HepG2 (cell line): ENCODE measurements at regions not wholly inside any gene's neighbourhood (a gene's known extent, or its start where the extent isn't known, plus 50 kb on each side); places are given as distances from the start of the nearest gene placed in this dataset.

ENCODE experiments used
- ATAC-seq: fragments of 200-7000 bp; cut with Tn5 transposase; 3 replicates; pipeline ENCODE4 v1.9.1; 2020; ENCODE audit warnings: mild to moderate bottlenecking, moderate library complexity
- BruUV-seq: library from RNA; stranded (reverse); fragments of 400-500 nt; replicated peaks from 2 replicates; lab custom pipeline; 2021; lab: Mats Ljungman, UMichigan
- CTCF ChIA-PET: fragments of 300-600 bp; formaldehyde crosslinking; extraction: SDS; loops from one replicate; lab custom pipeline; 2021; ENCODE audit warnings: low total read pairs, inconsistent platforms, low intra/inter-chr PET ratio; lab: Yijun Ruan, JAX
- POLR2A ChIA-PET: fragments of 350-600 bp; sonication (Branson Sonifier 250); formaldehyde crosslinking; loops from one replicate; lab custom pipeline; 2020; ENCODE audit warnings: antibody characterized with exemption, inconsistent platforms; lab: Yijun Ruan, JAX
- DNase-seq: peaks from one replicate; pipeline ENCODE4 v3.0.0-alpha.2; 2015; ENCODE audit warnings: low spot score
- FAIRE-seq: peaks from 3 replicates; lab custom pipeline; 2011; peaks lifted over from hg19 to GRCh38; lab: Jason Lieb, UNC
- H2AFZ ChIP-seq: one replicate; pipeline ENCODE4 v1.6.1; 2011; ENCODE audit warnings: low read length, inconsistent platforms
- H3K27ac ChIP-seq: fragments of 300-600 bp; 3 replicates; pipeline ENCODE4 v1.8.0; 2011; ENCODE audit warnings: mixed run types, mild to moderate bottlenecking, mixed read lengths, low read length, inconsistent platforms; ENCODE audit not compliant: insufficient read depth; ENCODE audit errors: extremely low read length
- H3K27me3 ChIP-seq, 2 experiments: fragments of 200-600 bp in 1 of 2; 2 replicates in 1 of 2; 3 replicates in 1 of 2; pipeline versions ENCODE4 v1.6.0 to v1.8.0; 2011; ENCODE audit warnings: low read length in 2 of 2, mild to moderate bottlenecking in 2 of 2, moderate library complexity in 2 of 2, inconsistent platforms in 1 of 2; ENCODE audit not compliant: insufficient read depth in 2 of 2, control insufficient read depth in 1 of 2
- H3K36me3 ChIP-seq, 2 experiments: fragments of 200-600 bp in 1 of 2; replicated peaks in 1 of 2; 2 replicates in 1 of 2; 3 replicates in 1 of 2; pipeline versions ENCODE4 v1.5.1 to v1.8.0; 2011; ENCODE audit warnings: low read length in 2 of 2, inconsistent platforms in 1 of 2; ENCODE audit not compliant: insufficient read depth in 2 of 2, control insufficient read depth in 1 of 2
- H3K4me1 ChIP-seq: 2 replicates; pipeline ENCODE4 v1.5.1; 2012; ENCODE audit warnings: low read length, inconsistent platforms; ENCODE audit not compliant: insufficient read depth
- H3K4me2 ChIP-seq: 2 replicates; pipeline ENCODE4 v1.6.0; 2011; ENCODE audit warnings: low read depth, low read length, inconsistent platforms
- H3K4me3 ChIP-seq, 3 experiments: fragments of 200-600 bp in 1 of 3; sonication (generic), shearing (Covaris generic) in 1 of 3; replicated peaks in 1 of 3; 2 replicates each; pipeline ENCODE4 v1.5.1; 2011 to 2016; ENCODE audit warnings: low read length in 3 of 3, inconsistent platforms in 2 of 3, low read depth in 2 of 3, mild to moderate bottlenecking in 2 of 3, control low read depth in 1 of 3, mixed read lengths in 1 of 3; ENCODE audit not compliant: insufficient read depth in 1 of 3
- H3K79me2 ChIP-seq: one replicate; pipeline ENCODE4 v1.6.1; 2011; ENCODE audit warnings: low read length, inconsistent platforms; ENCODE audit not compliant: insufficient read depth
- H3K9ac ChIP-seq: 2 replicates; pipeline ENCODE4 v1.6.0; 2011; ENCODE audit warnings: mild to moderate bottlenecking, low read depth, low read length, inconsistent platforms; ENCODE audit not compliant: insufficient read depth
- H3K9me3 ChIP-seq: 2 replicates; pipeline ENCODE4 v1.5.1; 2012; ENCODE audit warnings: mild to moderate bottlenecking, low read length
- H4K20me1 ChIP-seq: 2 replicates; pipeline ENCODE4 v1.6.0; 2011; ENCODE audit warnings: inconsistent platforms, mild to moderate bottlenecking, low read length, moderate library complexity; ENCODE audit not compliant: insufficient read depth
- ARNT ChIP-seq: fragments of 450-650 bp; IDR thresholded peaks from 2 replicates; pipeline ENCODE4 v1.6.1; 2017
- ARNT2 ChIP-seq: sonication (generic); formaldehyde crosslinking; IDR thresholded peaks from 2 replicates; pipeline ENCODE4 v1.8.0; 2022; ENCODE audit warnings: mild to moderate bottlenecking, low read depth, missing genetic modification reagents, moderate library complexity
- BCLAF1 ChIP-seq: fragments of 450-650 bp; IDR thresholded peaks from 2 replicates; pipeline ENCODE4 v1.6.1; 2017; ENCODE audit warnings: mild to moderate bottlenecking
- NRL ChIP-seq: sonication (generic); formaldehyde crosslinking; IDR thresholded peaks from 2 replicates; pipeline ENCODE4 v1.5.0; 2020; ENCODE audit warnings: missing genetic modification reagents, mild to moderate bottlenecking, moderate library complexity, borderline replicate concordance
- PAWR ChIP-seq: sonication (generic); formaldehyde crosslinking; IDR thresholded peaks from 2 replicates; pipeline ENCODE4 v1.4.0; 2020; ENCODE audit warnings: missing genetic modification reagents, mild to moderate bottlenecking, borderline replicate concordance
- PHF5A ChIP-seq: IDR thresholded peaks from one replicate; pipeline ENCODE4 v1.6.1; 2018; ENCODE audit warnings: low read depth, missing genetic modification reagents; ENCODE audit not compliant: unreplicated experiment
- SP5 ChIP-seq: IDR thresholded peaks from 2 replicates; pipeline ENCODE4 v1.6.1; 2016; ENCODE audit warnings: low read depth, borderline replicate concordance
- SRY ChIP-seq: sonication (generic); formaldehyde crosslinking; IDR thresholded peaks from 2 replicates; pipeline ENCODE4 v1.8.0; 2022; ENCODE audit warnings: mild to moderate bottlenecking, missing genetic modification reagents
- TBP ChIP-seq: sonication (generic); formaldehyde crosslinking; IDR thresholded peaks from 2 replicates; pipeline ENCODE4 v1.5.0; 2020; ENCODE audit warnings: missing genetic modification reagents
- ZBTB7A ChIP-seq: sonication (generic); formaldehyde crosslinking; IDR thresholded peaks from 2 replicates; pipeline ENCODE4 v1.8.0; 2022; ENCODE audit warnings: mild to moderate bottlenecking, missing genetic modification reagents
- ZFP37 ChIP-seq: sonication (generic); formaldehyde crosslinking; IDR thresholded peaks from 2 replicates; pipeline ENCODE4 v1.4.0; 2020; ENCODE audit warnings: missing genetic modification reagents, borderline replicate concordance
- ZNF143 ChIP-seq: sonication (generic); formaldehyde crosslinking; IDR thresholded peaks from 2 replicates; pipeline ENCODE4 v1.4.0; 2020; ENCODE audit warnings: missing genetic modification reagents
- ZNF383 ChIP-seq: sonication (generic); formaldehyde crosslinking; IDR thresholded peaks from 2 replicates; pipeline ENCODE4 v1.4.0; 2020; ENCODE audit warnings: missing genetic modification reagents, mild to moderate bottlenecking, borderline replicate concordance
- ZNF501 ChIP-seq: sonication (generic); formaldehyde crosslinking; IDR thresholded peaks from 2 replicates; pipeline ENCODE4 v1.5.1; 2020; ENCODE audit warnings: mild to moderate bottlenecking, moderate library complexity, missing genetic modification reagents
- ZNF549 ChIP-seq: sonication (generic); formaldehyde crosslinking; IDR thresholded peaks from 2 replicates; pipeline ENCODE4 v1.5.0; 2020; ENCODE audit warnings: missing genetic modification reagents
- ZNF619 ChIP-seq: sonication (generic); formaldehyde crosslinking; IDR thresholded peaks from 2 replicates; pipeline ENCODE4 v1.4.0; 2020; ENCODE audit warnings: mild to moderate bottlenecking, missing genetic modification reagents
- ZNF724P ChIP-seq: sonication (generic); formaldehyde crosslinking; IDR thresholded peaks from 2 replicates; pipeline ENCODE4 v1.8.0; 2022; ENCODE audit warnings: missing genetic modification reagents, borderline replicate concordance
- WGBS: methylation state at CpG from one replicate; pipeline ENCODE4 v1.1.6; 2017; ENCODE audit warnings: low lambda C conversion rate; 5-methylcytosine and 5-hydroxymethylcytosine counted together
- in situ Hi-C: cut with HindIII; loops from 2 replicates; pipeline ENCODE4 v1.10.0; 2017; ENCODE audit warnings: low pct_unique_long_range_greater_than_20kb; ENCODE audit not compliant: extremely low pct_ligation_motif_present
- intact Hi-C: fragments of 100-400 bp; cut with micrococcal nuclease; formaldehyde crosslinking; loops from one replicate; pipeline ENCODE4 v1.10.0; 2022; ENCODE audit not compliant: unreplicated experiment

GRCh38 chr12:28645436-28645835, 455.2 kb downstream of the CCDC91 start:
- FAIRE-seq: no peak

GRCh38 chr12:28645891-28646290, 455.6 kb downstream of the CCDC91 start:
- BruUV-seq: no TSS peak
- H3K27ac ChIP-seq: no peak overlapping the region
- no peaks in the 10 kb centered on the region for H3K27me3 ChIP-seq
- POLR2A ChIA-PET: no interaction called here
- no peak for TF ChIP-seq PAWR (CRISPR knock-in tag)
- no peak for TF ChIP-seq ARNT2
- no peak for TF ChIP-seq ARNT
- no peak for TF ChIP-seq ZNF724P (CRISPR knock-in tag)
- TF ChIP-seq NRL (CRISPR knock-in tag): no peak
- TF ChIP-seq ZNF383: no peak
- no peak for TF ChIP-seq ZNF549 (CRISPR knock-in tag)
- TF ChIP-seq SRY: no peak
- no peak for TF ChIP-seq ZNF501 (CRISPR knock-in tag)
- no peak for TF ChIP-seq ZNF143 (CRISPR knock-in tag)
- no peak for TF ChIP-seq ZBTB7A (CRISPR knock-in tag)
- TF ChIP-seq BCLAF1: no peak
- TF ChIP-seq ZFP37 (CRISPR knock-in tag): no peak
- no peak for TF ChIP-seq TBP (CRISPR knock-in tag)
- no peak for TF ChIP-seq PHF5A (CRISPR knock-in tag)
- TF ChIP-seq SP5 (CRISPR knock-in tag): no peak
- H3K79me2 ChIP-seq: no peaks in the 10 kb centered on the region
- no peak overlapping the region for H3K4me2 ChIP-seq
- DNase-seq (no peak), FAIRE-seq (no peak), ATAC-seq (no peak)
- no peaks in the 10 kb centered on the region for H3K4me1 ChIP-seq
- no peak overlapping the region for H3K4me3 ChIP-seq
- no peak overlapping the region for H3K9ac ChIP-seq
- CTCF ChIA-PET: no interaction called here
- H3K36me3 ChIP-seq: no peaks in the 10 kb centered on the region
- WGBS: 100% methylated on average over 2 of the region's 13 CpGs
- H4K20me1 ChIP-seq: no peaks in the 10 kb centered on the region
- intact Hi-C loops (no loop called here), in situ Hi-C loops (no loop called here)
- H2AFZ ChIP-seq: no peak overlapping the region
- no peaks in the 10 kb centered on the region for H3K9me3 ChIP-seq

More at GRCh38 chr12:28645436-28645835, 455.2 kb downstream of the CCDC91 start:
- CTCF ChIA-PET: no interaction called here
- ATAC-seq: no peak
- no peaks in the 10 kb centered on the region for H3K4me1 ChIP-seq
- H3K9ac ChIP-seq: no peak overlapping the region
- DNase-seq: no peak
- no peak overlapping the region for H3K4me3 ChIP-seq
- no TSS peak for BruUV-seq
- TF ChIP-seq ZNF619: no peak
- no peak overlapping the region for H3K27ac ChIP-seq
- POLR2A ChIA-PET: no interaction called here
- in situ Hi-C loops: no loop called here
- no peaks in the 10 kb centered on the region for H3K79me2 ChIP-seq
- no peak overlapping the region for H3K4me2 ChIP-seq
- 42% methylated on average over 2 of the region's 8 CpGs for WGBS
- H3K9me3 ChIP-seq: no peaks in the 10 kb centered on the region
- H3K27me3 ChIP-seq: no peaks in the 10 kb centered on the region
- no peak overlapping the region for H2AFZ ChIP-seq
- intact Hi-C loops: no loop called here
- H4K20me1 ChIP-seq: no peaks in the 10 kb centered on the region
- H3K36me3 ChIP-seq: no peaks in the 10 kb centered on the region
